IPS DF 19.7 (cell line): ENCODE measurements at regions not wholly inside any gene's neighbourhood (a gene's known extent, or its start where the extent isn't known, plus 50 kb on each side); places are given as distances from the start of the nearest gene placed in this dataset.
"Not testable (repeated sequence)": the region's sequence is repeated elsewhere in the genome, so short reads cannot be mapped to it uniquely, and the experiment has no call there.

Source experiments
- DNase-seq: peaks from one replicate; pipeline ENCODE4 v3.0.0-alpha.2; 2013; ENCODE audit warnings: low read depth, low spot score

DNA sequence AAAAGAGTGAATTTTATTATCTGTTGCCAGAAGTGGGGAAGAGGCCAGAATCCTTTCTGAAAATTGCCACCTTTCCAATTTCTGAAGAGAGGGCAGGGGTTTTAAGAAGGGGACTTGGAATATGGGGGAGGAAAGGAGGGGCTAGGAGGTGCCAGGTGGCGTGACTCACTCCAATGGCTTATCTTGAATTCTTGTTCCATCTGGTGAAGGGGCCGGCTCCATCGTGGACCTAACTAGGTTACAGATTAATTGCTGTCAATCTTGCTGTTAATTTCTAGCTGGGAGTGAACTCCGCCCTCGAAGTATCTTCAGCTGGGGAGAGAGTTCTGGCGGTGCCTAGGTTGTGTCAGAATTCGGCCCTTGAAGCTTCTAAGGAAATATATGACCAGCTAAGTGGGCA is 138.7 kb downstream of the YTHDC2 start:
- DNase-seq: no peak

DNA sequence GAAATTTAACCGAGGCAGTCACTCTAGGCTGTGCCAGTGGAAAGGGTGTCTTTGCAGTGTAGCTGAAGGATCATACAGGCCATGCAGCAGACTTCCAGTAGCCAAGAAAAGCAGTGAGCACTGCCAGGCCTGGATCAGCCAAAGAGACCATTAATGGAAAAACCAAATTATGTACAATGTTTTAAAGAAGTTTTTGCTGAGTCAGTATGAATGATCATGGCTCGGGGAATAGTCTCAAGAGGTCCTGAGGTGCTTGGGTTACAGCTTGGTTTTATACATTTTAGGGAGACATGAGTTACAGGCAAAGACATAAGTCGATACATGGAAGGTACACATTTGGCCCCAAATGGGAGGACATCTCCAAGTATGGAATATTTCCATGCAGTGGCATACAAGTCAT is 141.3 kb downstream of the YTHDC2 start:
- no peak for DNase-seq

DNA sequence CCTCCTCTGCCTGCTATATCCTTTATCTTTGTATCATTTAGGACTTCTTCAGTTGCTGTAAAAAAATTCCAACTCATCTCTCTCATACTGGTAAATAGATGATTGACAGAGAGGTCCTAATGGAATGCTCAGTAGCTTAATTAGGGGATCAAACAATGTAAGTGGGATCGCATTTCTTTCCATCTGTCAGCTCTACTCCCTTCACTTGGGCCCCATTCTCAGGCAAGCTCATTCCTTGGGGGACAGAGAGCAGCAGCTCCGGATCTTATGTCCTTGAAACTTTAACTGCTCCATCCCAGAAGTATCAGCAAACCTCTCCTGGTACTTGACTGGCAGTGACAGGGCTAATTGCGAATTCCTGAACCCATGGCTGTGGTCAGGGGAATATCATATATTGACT is 146.7 kb downstream of the YTHDC2 start:
- no peak for DNase-seq

DNA sequence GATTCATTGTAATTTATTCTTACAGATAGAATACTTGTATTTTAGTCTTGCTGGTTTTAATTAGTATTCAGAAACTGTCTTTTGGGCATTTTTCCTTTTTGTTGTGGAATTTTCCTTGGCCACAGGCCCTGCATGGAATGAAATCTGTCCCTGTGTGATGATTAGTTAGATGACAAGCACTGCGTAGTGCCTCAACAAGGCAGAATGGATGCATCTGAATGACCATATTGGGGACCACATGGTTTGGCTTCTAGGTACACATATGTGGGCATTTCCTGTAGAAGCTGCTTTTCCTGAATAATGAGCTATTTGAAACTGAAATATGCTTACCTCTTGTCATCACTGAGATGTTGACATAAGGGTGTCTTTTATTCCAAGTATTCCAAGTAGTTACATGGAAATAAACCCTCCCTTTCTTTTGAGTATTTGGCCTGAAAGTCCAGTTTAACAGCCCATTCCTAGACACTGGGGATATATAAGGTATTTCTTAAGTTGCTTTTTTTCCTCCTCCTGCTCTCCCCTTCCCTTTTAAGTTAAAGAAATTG is 147.3 kb downstream of the YTHDC2 start:
- no peak for DNase-seq

DNA sequence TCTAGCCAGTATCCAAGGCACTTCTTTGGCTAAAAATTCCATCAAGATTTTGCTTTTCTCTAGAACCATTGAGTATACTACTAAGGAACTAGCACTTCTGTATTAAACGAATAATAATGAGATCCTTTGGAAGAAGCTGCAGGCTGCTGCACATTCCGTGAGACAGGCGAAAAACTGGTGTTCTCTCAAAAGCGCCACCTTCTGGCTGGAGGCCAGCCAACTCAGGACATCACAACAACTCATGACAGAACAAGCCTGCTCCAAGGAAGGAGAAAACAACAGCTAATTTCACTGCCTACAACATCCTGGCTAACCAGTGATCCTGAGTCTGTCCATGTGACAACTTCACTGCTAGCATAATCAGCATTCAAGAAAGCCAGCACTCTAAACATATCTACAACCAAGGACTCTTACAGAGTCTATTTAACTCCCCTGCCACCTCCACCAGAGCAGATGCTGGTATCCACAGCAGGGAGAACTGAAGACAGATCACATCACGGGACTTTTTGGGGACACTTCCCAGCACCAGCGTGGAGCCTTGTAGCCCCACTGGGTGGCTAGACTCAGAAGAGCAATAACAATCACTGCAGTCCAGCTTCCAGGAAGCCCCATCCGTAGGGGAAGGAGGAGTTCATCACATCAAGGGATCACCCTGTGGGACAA is 150.5 kb downstream of the YTHDC2 start:
- DNase-seq: no peak

DNA sequence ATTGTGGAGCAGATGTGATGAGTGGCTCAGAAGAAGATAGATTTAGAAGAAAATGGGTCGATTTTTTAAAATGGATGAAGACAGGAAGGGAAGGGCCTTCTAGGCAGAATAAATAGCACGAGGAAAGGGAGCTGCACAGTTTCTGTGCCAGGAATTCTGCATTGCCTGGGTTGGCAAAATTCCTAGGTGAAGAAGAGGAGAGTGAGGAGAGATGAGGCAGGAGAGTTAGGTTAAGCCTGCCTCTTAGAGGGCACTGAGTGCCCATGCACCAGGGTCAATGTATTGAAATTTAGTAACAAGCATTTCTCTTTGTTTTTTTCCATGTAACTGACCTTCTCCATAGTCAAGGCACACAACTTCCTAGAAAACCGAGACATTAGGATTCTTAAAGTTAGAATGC is 159.5 kb downstream of the YTHDC2 start:
- DNase-seq: no peak

DNA sequence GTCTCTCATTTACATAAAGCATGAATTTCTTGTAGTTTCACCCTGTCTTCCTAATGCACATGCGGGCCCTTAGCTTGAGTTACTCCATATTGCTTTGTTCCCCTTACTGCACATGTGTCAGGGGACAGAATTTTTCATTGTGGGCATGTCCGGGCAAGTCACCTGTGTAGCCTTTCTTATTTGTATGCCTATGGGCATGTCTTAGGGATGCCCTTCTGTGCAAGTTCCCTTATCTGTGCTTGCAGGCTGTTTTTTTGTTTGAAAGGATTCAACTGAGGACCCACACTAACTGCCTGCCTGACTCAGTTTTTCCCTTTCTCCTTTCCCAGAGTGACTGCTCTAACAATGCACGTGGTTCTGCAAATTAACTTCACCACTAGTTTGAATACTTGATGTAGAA is 161.7 kb downstream of the YTHDC2 start:
- DNase-seq: no peak

DNA sequence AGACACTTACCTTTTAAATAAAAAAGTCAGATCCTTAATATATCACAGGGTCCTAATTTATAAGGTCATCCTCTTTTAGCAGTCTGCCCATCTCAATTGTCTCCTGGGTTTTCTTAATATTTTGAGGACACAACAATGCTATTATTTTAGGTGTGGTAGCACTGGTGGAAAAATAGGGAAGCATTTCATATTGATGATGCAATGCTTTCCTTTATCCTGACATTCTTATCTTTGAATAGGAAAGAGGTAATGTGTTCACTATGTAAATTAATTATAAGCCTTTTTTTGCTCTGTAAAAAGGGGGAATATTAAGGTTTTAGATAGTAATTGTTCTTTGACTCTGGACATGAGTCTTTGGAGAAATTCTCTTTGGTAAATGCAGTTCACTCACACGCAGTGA is 164.7 kb downstream of the YTHDC2 start:
- no peak for DNase-seq

DNA sequence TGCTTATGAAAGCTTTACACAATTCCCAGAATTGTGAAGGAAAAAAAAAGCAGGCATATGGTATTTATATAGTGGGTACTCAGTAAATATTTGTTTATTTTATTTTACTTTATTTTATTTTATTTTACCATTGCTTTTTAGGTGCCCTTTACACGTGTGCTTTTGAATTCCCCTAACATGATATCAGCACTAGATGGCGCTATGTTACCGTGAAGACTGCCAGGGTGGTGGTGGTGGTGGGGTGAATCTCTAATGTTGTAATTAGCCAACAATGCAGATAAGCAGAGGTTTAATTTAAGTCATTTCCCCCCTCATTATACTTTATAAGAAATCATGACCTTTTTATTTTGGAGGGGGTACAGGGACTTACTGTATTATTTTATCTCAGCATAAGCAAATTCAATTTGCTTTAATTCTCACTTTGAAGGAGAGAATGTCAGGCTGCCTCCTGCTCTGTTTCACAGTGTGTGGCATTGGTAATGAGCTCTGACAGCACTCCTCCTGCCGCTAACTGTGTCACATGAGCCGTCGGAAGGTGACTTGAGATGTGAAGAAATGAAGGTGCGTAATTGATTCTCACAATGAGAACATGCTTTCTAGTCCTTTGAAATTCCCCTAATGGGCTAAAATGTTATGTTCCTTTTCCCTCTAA is 165.6 kb downstream of the YTHDC2 start:
- DNase-seq: no peak

DNA sequence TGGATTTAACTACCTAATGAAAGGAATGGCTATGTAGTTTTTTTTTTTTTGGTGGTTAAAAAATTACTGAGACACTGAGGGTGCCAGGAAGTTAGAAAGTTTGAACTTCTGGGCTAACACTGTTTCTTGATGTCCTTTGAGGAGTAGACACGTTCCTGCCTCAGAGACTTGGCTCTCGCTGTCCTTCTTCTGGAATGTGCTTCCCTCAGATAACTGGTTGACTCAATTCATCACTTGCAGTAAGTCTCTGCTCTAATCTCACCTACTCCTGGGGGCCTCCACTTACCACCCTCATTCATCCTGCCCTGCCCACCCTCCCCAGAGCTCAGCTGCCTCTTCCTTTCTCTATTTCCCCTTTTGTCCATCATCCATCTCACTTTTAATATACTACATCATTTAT is 167.0 kb downstream of the YTHDC2 start:
- DNase-seq: no peak

DNA sequence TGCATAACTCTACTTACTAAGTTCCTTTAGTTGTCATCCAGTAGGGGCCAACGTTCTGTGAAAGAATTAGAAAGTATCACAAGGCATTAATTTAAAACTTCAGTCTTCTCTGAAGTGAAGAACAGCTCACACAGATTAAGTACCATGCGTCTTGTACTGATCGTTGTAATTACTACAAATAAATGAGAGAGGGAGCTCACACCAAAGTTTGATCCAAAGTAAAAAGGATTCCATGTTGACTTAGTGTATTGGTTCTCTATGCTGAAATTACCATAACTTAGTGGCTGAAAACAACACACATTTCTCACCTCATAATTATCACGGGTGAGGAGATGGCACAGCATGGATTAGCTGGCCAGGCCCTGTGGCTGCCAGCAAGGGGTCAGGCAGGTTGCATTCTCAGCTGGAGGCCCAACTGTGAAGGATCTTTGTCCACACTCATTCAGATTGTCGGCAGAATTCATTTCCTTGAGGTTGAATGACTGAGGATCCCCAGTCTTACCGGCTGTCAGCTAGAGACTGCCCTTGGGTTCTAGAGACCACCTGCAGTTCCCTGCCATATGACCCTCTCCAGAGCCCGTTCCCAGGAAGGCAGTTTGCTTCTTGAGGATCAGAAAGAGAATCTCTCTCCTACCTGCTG is 169.1 kb downstream of the YTHDC2 start:
- no peak for DNase-seq

DNA sequence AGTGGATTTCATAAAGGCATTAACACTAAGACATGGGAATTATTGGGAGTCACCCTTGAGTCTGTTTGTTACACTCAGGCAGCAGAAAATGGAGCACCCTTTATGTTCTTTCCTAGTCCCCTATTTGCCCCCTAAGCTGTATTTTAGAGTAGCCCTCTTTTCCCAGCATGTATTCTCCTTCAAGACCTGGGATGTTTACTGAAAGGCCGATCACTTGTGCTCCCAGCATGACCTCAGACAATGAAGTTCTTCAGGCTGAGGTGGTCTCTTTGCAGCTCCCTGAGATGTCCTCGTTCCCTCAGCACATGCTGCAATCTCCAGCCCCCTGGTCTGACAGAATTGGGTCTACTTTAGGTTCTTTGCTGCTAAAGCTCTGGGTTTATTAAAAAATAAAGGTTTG is 169.7 kb downstream of the YTHDC2 start:
- no peak for DNase-seq

DNA sequence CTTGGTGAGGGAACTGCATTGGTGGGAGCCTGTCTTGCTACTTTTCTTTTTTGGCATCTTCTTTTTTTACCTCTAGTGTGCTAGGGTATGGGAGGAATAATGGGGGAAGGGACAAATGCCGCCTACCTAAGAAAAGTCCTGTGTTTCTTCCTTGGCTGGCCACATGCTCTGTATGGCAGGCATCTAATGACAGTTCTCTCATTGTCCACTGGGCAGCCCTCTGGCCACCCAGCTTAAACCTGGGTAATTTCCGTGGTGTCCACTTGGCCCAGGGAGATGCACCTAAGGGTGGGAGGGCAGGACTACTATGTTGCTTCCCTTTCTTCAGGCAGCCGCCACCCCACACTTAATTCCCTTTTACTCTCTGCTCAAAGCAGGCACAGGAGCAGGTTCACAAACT is 173.1 kb downstream of the YTHDC2 start:
- no peak for DNase-seq

DNA sequence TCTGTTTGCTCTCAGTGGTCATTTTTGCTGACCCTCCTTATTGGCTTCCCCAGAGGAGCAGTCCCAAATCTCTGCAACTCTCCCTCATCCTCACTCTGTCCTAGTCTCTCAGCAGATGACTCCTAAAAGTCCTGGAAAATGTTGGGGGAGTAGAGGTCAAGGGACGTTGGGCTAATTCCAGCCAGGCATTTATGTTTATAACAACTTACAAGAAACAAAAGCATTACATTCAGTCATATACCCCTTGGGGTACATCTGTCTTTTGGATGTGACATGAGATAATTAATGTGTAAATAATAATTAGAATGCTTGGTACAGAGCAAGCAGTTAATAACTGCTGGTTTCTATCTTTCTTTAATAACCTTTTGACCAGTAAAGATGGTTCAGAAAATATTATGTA is 176.2 kb downstream of the YTHDC2 start:
- DNase-seq: no peak

DNA sequence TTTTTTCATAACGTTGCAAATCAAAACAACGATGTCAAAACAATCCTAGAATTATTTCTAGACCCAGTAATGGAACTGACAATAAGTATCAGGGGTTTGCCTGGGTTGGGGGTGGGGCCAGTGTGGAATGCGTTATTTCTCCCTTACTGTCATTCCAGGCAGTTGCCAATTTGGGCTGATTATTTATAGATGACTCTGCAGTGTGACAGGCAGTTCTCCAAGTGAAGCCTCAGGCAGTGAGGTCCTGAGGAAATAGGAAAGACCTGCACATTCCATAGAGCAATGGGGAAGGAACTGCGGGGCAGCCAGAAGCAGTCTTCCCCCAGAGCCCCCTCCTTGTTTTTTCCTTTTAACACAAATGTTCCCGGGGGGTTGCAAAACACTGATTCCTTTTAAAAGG is 179.0 kb downstream of the YTHDC2 start:
- no peak for DNase-seq

DNA sequence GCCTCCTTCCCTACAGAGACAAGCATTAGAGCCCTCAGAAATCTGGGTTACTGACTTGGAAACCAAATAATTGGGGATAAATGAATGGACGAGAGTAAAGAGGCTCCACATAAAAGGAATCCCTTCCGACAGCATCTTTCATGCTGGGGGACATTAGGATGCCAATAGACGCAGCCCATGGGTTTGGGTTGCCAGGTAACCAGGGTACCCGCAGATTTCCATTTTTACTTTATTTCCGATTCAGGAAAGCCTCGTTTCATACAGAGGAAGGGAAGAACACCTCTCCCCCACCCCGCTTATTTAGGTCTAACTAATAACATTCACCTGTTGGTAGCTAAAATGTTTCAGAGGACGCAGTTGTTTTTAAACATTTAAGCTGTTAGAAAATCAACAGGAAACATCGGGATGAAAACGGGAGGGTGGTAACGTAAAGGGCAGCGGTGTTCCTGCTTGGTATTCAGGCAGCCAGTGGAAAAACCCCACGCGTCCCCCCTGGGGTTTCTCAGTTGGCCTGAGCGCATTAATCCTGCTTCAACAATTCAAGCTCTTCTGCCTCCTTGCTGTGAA is 179.5 kb downstream of the YTHDC2 start:
- no peak for DNase-seq

DNA sequence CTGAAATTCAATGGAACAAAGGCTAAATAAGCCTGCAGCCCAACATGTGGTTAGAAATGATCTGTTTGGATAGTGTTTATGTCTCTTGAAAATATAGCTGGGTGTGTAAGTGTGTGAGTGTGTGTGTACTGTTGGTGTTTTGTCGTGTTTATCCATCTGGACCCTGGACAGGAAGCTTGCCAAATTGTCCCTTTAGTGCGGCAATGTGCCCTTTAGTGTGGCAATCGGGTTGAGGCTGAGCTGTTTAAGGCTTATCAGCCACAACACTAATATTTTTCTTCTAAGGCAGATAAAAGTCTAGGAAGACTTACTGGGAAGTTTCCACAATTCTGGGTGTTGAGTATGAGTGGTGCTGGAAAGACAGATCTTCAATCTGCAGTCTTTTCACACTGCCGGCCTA is 180.2 kb downstream of the YTHDC2 start:
- no peak for DNase-seq

DNA sequence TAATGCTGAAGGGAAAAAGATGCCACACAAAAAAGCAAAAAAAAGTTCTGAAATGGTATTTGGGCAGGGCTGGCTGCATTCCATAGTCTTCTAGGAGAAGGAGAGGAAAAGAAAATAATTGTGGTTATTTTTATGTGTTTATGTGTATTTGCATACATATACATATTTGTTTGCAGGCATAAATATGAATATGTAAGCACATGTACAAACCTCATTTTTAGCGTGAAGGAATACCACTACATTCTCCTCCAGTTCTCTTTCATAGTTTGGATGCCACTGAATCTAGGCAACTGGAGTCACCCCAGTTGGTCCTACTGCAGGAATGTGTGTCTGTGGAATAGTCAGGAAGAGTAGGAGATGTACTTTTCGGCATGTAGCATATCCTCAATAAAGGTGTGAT is 181.1 kb downstream of the YTHDC2 start:
- no peak for DNase-seq

DNA sequence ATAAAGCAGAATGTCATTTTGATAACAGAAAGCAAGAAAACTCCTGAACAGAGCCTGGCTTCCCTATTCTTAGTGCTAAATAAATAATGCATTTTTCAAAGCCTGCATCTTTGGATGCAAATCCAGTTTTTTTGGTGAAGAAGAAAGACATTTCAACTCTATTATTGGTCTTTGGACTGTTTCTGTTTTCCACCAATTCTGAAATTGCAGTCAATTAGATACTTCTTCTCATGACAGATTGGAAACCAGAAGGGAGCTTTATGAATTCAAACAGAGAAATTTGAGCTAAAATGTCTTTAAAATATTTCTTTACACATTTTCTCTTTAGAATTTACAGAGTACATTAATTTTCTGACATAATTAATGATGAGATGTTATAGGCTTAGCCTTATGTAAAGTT is 189.8 kb downstream of the YTHDC2 start:
- DNase-seq: no peak

DNA sequence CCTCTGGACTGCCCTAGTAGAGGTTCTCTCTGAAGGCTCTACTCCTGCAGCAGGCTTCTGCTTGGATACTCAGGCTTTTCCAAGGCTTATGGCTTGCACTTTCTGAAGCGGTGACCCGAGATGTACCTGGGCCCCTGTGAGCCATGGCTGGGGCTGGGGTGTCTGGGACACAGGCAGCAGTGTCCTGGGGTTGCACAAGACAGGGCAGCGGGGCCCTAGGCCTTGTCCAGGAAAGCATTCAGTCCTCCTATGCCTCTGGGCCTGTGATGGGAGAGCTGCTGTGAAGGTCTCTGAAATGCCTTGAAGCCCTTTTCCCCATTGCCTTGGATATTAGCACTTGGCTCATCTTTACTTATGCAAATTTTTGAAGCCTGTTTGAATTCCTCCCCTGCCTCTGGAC is 192.2 kb downstream of the YTHDC2 start:
- no peak for DNase-seq

DNA sequence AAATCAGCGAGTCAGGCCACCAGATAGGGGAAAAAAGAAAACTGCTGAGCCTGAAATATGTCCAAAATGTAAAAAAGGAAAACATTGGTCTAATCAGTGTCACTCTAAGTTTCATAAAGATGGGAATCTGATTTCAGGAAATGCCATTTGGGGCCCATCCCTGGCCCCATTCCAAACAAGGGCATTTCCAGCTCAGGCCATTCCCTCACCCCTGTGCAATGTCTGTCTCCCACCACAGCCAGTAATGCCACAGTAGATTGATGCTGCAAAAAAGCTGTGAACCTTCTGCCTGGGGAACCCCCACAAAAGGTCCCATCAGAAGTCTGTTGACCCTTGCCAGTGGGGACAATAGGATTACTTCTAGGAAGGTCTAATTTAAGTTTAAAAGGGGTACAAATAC is 199.6 kb downstream of the YTHDC2 start:
- no peak for DNase-seq

DNA sequence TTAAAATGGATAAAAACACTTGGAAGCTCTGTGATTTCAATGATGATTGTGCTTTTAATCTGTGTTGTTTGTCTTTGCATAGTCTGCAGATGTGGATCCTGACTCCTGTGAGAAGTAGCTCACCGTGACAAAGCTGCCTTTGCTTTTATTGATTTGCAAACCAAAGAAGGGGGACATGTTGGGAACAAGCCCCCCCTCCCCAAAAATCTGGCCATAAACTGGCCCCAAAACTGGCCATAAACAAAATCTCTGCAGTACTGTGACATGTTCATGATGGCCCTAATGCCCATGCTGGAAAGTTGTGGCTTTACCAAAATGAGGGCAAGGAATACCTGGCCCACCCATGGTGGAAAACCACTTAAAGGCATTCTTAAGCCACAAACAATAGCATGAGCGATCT is 202.4 kb downstream of the YTHDC2 start:
- DNase-seq: not testable (repeated sequence)

DNA sequence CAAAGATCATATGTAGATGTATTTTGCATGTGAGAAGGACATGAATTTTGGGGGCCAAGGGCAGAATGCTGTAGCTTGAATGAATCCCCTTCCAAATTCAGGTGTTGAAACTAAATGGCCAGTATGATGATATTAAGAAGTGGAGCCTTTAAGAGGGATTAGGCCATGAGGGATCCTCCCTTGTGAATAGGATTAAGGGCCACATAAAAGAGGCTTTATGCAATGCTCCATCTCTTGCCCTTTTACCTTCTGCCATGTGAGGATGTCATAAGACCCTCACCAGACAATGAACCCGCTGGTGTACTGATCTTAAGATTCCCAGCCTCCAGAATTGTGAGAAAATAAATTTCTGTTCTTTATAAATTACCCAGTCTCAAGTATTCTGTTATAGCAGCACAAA is 206.1 kb downstream of the YTHDC2 start:
- no peak for DNase-seq
